ENCODE measurements at regions not wholly inside any gene's neighbourhood (a gene's known extent, or its start where the extent isn't known, plus 50 kb on each side); places are given as distances from the start of the nearest gene placed in this dataset.
A peak's percentile ranks its signal among the peaks of the same experiment; 100 is the strongest.

DNA sequence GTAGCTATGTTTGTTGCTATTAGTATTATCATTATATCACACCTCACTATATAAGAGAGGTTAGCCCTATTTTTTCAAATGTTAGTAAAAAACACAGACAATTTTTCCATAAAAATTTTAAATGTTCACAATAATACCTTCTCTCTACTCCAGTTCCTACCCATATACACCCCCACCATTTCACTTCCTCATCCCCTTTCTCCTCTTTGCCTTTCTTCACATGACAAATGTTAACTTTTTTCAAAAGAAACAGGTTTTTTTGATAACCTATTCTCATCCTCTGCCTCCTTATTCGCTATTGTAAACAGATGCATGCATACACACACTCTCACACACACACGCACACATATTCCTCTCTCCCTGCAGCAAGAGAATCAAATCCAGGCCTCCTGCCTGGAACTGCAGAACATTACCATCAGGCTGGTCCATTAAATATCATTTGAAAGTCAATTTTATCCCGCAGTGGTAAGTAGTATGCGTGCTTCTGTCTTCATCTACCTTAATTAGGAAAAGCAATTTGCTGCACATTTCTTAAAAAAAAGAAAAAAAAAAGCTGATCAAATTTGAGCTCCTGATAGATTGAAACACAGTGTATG is 55.5 kb downstream of the MID1IP1 start:
- DNase-seq (ENCODE audit: low read depth, low spot score), result no peak

DNA sequence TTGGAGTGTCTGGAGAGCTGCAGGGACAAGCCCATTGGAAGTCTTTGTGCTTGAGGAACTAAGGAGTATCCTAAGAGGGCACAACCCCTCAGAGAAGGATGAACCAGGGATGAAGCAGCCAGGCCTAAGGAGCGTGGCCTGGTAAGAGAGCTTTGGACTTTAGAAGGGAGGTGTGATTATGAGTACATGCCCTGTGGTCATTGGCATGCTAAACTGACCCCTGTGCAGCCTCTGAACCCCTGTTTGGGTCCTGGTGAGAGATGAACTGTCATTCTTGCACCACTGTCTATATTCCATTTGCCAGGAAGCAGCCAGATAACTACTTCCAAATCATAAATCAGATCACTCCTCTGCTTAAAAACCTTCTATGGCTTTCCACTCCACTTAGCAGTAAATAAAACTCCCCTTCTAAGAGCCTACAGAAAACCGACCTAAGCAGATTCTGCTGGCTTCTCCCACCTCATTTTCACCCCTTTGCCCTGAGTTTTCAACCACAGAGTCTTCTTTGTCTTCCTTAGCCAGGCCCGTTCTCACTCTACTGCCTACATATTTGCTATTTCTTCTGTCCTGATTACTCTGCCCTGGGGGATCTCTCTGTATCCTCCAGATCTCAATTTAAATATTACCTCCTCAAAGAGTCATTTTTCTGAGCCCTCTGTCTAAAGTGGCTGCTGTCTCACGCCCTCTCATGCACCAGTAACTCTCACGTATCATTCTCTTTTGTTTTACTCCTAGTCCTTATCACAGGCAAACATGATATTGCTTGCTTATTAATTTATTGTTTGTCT is 56.7 kb downstream of the MID1IP1 start:
- no peak for DNase-seq (ENCODE audit: low read depth, low spot score)

DNA sequence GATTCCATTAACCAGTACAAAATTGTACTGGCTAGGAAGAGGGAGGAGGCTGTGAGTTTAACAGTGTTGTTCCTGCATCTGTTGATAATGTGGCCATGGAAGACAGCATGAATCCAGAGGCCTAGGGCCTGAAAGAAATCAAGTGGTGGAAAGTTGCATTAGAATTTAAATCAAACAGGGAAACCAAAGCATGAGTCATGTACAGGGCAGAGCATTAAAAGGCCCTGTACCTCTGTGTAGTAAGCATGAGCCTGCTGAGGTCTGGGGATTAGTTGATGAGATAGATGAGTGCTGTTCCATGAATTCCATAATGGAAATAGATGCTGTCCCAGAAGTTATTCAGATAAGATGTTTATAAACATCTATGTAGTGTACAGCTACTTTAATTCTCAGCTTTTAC is 58.3 kb downstream of the MID1IP1 start:
- no peak for DNase-seq (ENCODE audit: low read depth, low spot score)

DNA sequence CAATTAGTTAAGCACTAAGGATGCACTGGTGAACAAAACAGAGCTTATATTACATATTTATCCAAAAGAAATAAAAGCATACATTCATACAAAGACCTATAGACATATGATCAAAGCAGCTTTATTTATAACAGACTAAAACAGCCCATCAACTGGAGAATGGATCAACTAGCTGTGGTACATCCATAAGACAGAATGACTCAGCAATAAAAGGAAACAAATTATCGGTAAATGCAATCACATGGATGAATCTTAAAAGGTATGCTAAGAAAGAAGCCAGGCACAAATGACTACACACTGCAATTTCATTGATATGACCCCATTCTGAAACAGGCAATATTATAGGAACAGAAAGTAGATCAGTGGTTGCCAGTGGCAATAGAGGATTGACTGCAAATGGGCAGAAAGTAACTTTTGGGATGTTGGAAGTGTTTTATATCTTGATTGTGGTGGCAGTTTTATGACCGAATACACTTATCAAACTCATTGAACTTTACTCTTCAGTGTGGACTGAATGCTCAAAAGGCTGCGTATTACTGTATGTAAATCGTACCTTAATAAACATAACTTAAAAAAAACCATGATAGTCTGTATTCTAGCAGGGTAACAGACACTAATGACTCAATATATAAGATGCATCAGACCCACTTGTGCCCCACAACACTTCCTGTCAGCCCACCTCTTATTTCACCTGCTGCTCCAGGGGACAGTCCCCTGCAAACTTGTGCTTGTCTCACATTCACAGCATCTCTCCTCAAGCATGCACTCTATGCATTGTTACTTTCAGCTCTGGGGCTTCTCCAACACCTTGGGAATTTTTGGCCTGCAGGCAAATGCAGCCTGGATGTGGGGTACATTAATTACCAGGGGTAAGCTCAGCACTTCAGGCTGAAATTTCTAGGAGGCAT is 59.1 kb downstream of the MID1IP1 start:
- DNase-seq (ENCODE audit: low read depth, low spot score), result no peak

GRCh38 chrX:38861489-38861888 is 60.2 kb downstream of the MID1IP1 start:
- DNase-seq (ENCODE audit: low read depth, low spot score), result no peak

DNA sequence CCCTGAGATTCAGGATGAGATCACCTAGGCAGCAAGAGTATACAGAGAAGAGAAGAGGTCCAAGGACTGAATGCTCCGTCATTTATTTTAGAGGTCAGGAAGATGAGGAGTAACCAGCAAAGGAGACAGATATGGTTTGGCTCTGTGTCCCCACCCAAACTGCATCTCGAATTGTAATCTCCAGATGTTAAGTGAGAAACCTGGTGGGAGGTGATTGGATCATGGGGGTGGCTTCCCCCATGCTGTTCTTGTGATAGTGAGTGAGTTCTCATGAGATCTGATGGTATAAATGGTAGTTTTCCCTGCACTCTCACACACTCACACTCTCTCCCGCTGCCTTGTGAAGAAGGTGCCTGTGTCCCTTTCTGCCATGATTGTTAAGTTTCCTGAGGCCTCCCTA is 60.8 kb downstream of the MID1IP1 start:
- no peak for DNase-seq (ENCODE audit: low read depth, low spot score)

GRCh38 chrX:38864165-38864564 is 62.9 kb downstream of the MID1IP1 start:
- DNase-seq (ENCODE audit: low read depth, low spot score), result no peak

DNA sequence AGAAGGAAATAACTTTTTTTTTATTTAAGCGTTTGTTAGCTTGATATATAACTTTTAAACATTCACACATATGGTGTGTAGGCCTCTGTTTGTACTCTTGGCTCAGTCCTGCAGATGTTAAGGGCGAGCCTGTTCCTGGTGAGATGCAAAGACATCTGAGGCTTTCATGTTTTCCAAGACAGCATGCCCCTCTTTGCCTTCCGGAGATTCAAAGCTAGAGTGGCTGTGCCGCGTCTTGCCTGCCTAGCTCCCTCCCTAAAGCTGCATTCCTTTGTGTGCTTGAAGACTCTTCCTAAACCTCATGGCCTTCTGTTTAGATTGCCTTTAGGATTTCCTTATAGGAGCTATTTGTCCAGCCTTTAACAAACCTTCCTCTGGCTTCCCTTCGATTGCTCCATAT is 67.1 kb downstream of the MID1IP1 start:
- no peak for DNase-seq (ENCODE audit: low read depth, low spot score)

DNA sequence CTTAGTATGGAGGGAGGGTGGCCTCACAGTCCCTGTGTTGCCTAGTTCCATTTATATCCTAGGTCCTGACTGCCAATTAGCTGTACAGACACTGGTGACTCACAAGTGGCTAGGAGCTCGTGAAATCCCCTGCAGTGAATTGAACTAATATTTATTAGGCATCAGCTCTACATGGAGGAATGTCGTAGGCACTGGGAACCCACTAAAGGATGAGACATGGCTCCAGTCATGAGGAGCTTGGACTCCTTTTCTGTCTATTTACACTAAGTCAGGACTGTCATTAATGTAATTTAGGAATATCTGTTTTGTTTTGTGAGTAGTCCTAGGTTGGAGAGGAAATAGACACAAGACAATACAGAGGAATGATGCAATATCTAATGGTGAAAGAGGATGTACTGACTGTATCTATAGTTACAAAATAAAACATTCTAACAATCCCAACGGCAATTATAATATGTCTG is 67.7 kb downstream of the MID1IP1 start:
- DNase-seq (ENCODE audit: low read depth, low spot score), result no peak

DNA sequence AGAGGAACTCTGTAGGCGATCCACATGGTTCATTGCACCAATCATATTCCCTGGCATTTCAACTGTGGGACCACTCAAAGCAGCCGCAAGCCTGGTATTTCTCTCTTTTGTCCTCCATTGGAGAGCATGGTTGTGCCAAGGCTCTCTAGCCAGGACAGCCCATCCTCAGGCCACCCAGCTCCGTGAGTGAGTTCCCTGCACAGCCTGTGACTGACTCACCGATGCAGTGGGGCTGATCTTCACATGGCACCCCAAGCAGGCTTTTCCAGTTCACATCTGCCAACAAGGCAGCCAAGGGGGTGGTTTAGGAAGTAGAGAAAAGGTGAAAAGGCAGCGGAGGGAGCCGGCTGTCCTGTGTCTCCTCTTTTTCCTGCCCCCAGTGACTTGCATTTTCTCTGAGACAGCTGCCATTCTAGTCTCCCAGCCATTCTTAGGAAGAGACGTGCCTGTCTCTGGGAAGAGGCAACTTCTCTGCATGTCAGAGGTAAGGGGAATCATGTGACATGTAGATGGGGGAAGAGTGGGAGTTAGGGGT is 69.2 kb downstream of the MID1IP1 start:
- DNase-seq (ENCODE audit: low read depth, low spot score), result no peak

GRCh38 chrX:38871129-38872029 is 70.1 kb downstream of the MID1IP1 start:
- DNase-seq (ENCODE audit: low read depth, low spot score), result peak; percentile 63

- DNase-seq (ENCODE audit: low read depth, low spot score), result no peak
These were observed 76.1 kb downstream of the MID1IP1 start for GRCh38 chrX:38877366-38877765.

DNA sequence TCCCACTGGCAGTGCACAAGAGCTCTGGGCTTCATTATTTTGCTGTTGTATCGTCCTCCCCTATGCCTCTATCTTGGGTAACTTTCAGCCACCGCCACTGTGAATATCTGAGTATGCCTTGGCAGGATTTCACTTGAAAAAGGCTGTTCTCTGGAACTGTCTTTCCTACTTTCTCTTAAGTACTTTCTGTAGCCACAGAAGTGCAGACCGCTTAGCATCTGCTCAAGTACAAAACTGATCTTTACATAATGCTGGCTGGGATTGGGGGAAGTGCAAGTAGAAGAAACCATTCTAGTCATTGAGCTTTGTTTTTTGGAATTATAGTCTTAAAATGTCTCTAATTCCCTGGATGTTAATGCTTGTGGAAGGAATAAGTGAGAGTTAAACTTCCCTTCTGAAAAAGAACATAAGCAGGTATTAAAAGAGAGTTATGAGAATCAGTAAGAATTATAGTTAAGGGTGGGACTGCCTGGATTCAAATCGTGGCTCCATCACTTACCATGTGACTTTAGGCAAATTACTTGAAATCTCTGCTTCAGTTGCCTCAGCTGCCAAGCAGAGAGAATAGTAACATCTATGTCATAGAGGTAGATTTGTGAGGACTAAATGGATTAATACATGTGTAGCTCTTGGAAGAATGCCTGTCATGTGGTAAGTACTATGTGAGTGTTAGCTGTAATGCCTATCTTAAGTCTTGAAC is 77.5 kb downstream of the MID1IP1 start:
- DNase-seq (ENCODE audit: low read depth, low spot score), result no peak

- no peak for DNase-seq (ENCODE audit: low read depth, low spot score)
These were observed 78.5 kb downstream of the MID1IP1 start for GRCh38 chrX:38879631-38880220.

DNA sequence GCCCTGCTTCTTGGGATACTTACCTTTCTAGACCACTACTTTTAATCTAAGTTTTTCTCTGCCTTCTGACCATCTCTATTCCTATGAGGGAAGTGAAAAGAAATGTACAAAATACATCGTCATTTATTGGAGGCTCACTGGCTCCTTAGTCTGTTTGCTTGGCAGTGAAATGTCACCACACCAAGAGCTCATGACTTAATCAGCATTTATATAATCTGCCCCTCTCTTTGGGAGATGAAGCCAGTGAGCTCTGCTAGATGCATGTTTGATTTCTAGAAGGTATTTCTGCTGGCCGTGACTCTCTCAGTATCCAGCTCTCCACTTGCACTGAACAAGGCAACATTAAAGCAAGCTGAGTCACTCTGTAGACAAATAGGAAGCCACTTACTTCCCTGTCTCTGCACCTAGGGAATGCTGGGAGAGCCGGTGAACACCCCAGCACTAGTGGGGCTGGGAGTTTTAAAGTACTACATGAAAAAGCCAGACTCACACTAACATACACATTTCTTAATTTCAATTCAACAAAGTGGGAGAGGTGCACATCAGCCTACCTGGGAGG is 79.1 kb downstream of the MID1IP1 start:
- no peak for DNase-seq (ENCODE audit: low read depth, low spot score)

DNA sequence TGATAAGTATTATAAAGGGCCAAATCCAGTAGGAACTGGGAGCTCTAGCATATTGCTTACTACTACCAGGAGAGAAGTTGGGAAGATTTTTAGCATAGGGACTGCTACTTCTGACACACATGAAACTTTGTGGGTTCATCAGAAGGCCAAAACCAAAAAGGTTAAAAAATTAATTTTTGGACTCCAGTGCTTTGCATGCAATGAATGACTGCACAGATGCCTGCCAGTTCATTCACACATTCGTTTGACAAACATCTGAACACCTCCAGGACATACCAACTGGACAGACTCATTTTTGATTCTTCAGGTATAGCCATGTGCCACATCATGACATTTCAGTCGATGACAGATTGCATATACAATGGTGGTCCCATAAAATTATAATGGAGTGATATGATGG is 79.8 kb downstream of the MID1IP1 start:
- no peak for DNase-seq (ENCODE audit: low read depth, low spot score)

GRCh38 chrX:38881727-38882126 is 80.5 kb downstream of the MID1IP1 start:
- no peak for DNase-seq (ENCODE audit: low read depth, low spot score)

- no peak for DNase-seq (ENCODE audit: low read depth, low spot score)
These were observed 81.8 kb downstream of the MID1IP1 start for GRCh38 chrX:38882894-38883626.

- DNase-seq (ENCODE audit: low read depth, low spot score), result no peak
These were observed 84.9 kb downstream of the MID1IP1 start for GRCh38 chrX:38886112-38886511.
